H1 (cell line): ENCODE measurements at regions not wholly inside any gene's neighbourhood (a gene's known extent, or its start where the extent isn't known, plus 50 kb on each side); places are given as distances from the start of the nearest gene placed in this dataset.

Experiments
- CTCF ChIA-PET: fragments of 300-600 bp; sonication (Branson Sonifier 250); formaldehyde crosslinking; loops from one replicate; lab custom pipeline; 2021; ENCODE audit not compliant: partially characterized antibody; lab: Charles Lee
- POLR2A ChIA-PET: fragments of 300-600 bp; sonication (Branson Sonifier 250); formaldehyde crosslinking; loops from one replicate; lab custom pipeline; 2021; ENCODE audit warnings: inconsistent platforms; ENCODE audit not compliant: partially characterized antibody; lab: Charles Lee
- DNase-seq, 2 experiments: peaks; one replicate each; pipeline versions ENCODE4 v3.0.0 to v3.0.0-alpha.2; 2010 to 2022; ENCODE audit warnings: low spot score in 2 of 2, low read depth in 1 of 2, mixed read lengths in 1 of 2
- FAIRE-seq: peaks from 2 replicates; lab custom pipeline; 2011; peaks lifted over from hg19 to GRCh38; lab: Jason Lieb, UNC
- H2AFZ ChIP-seq: 2 replicates; pipeline ENCODE4 v1.8.1; 2012; ENCODE audit warnings: low read length, inconsistent platforms
- H2AK5ac ChIP-seq: 2 replicates; pipeline ENCODE4 v1.6.1; 2013; ENCODE audit warnings: low read depth, low read length
- H2BK120ac ChIP-seq: replicated peaks from 2 replicates; pipeline ENCODE3; 2013; ENCODE audit warnings: low read depth, low read length, inconsistent platforms
- H2BK12ac ChIP-seq: 2 replicates; pipeline ENCODE4 v1.6.1; 2013; ENCODE audit warnings: low read depth, low read length
- H2BK15ac ChIP-seq: 2 replicates; pipeline ENCODE4 v1.6.1; 2013; ENCODE audit warnings: low read length
- H2BK20ac ChIP-seq: 2 replicates; pipeline ENCODE4 v1.6.1; 2013; ENCODE audit warnings: low read length
- H2BK5ac ChIP-seq: 2 replicates; pipeline ENCODE4 v1.6.1; 2013; ENCODE audit warnings: low read depth, low read length
- H3K14ac ChIP-seq: 2 replicates; pipeline ENCODE4 v1.6.1; 2013; ENCODE audit warnings: inconsistent platforms; ENCODE audit not compliant: insufficient read length
- H3K18ac ChIP-seq: 2 replicates; pipeline ENCODE4 v1.6.1; 2013; ENCODE audit warnings: low read length; ENCODE audit errors: extremely low read depth
- H3K23ac ChIP-seq: 2 replicates; pipeline ENCODE4 v1.6.1; 2013; ENCODE audit warnings: inconsistent platforms; ENCODE audit not compliant: insufficient read length
- H3K23me2 ChIP-seq: 2 replicates; pipeline ENCODE4 v1.6.1; 2013; ENCODE audit warnings: low read depth, low read length
- H3K27ac ChIP-seq: 2 replicates; pipeline ENCODE4 v1.6.1; 2011; ENCODE audit warnings: low read depth, low read length, inconsistent platforms
- H3K27me3 ChIP-seq, 4 experiments: replicated peaks in 1 of 4; 1 replicate in 1 of 4; 2 replicates in 3 of 4; pipeline versions ENCODE4 v1.6.1 to v1.8.1; 2011 to 2013; ENCODE audit warnings: low read length in 3 of 4, mild to moderate bottlenecking in 3 of 4, inconsistent platforms in 2 of 4, mixed read lengths in 2 of 4, moderate library complexity in 1 of 4; ENCODE audit not compliant: control insufficient read depth in 3 of 4, insufficient read depth in 3 of 4; ENCODE audit errors: extremely low read depth in 1 of 4
- H3K36me3 ChIP-seq, 4 experiments: 2 replicates each; pipeline versions ENCODE4 v1.6.1 to v1.8.1; 2011 to 2013; ENCODE audit warnings: mild to moderate bottlenecking in 4 of 4, low read length in 3 of 4, moderate library complexity in 2 of 4, control low read depth in 1 of 4, inconsistent platforms in 1 of 4; ENCODE audit not compliant: insufficient read depth in 4 of 4, control insufficient read depth in 2 of 4
- H3K4ac ChIP-seq: replicated peaks from 2 replicates; pipeline ENCODE3; 2013; ENCODE audit warnings: low read length, low read depth, mixed read lengths, inconsistent platforms; ENCODE audit not compliant: insufficient read length
- H3K4me1 ChIP-seq, 4 experiments: replicated peaks in 1 of 4; 1 replicate in 1 of 4; 2 replicates in 3 of 4; pipeline versions ENCODE4 v1.6.1 to v1.8.1; 2011 to 2013; ENCODE audit warnings: low read length in 3 of 4, inconsistent platforms in 2 of 4, mixed read lengths in 1 of 4; ENCODE audit not compliant: insufficient read depth in 4 of 4, control insufficient read depth in 3 of 4
- H3K4me2 ChIP-seq, 2 experiments: 2 replicates each; pipeline versions ENCODE4 v1.6.1 to v1.8.1; 2011 to 2013; ENCODE audit warnings: low read depth in 2 of 2, low read length in 2 of 2, control low read depth in 1 of 2, inconsistent platforms in 1 of 2, mild to moderate bottlenecking in 1 of 2; ENCODE audit not compliant: insufficient read depth in 1 of 2
- H3K4me3 ChIP-seq, 4 experiments: fragments of 200-600, 300-600 bp in 1 of 4; sonication (generic), shearing (Covaris generic), sonication (Bioruptor Twin) in 1 of 4; 2 replicates each; pipeline versions ENCODE4 v1.5.1 to v1.8.1; 2011 to 2016; ENCODE audit warnings: low read length in 4 of 4, low read depth in 3 of 4, control low read depth in 2 of 4, inconsistent platforms in 2 of 4, mild to moderate bottlenecking in 2 of 4, mixed read lengths in 1 of 4, moderate library complexity in 1 of 4; ENCODE audit not compliant: insufficient read depth in 2 of 4; ENCODE audit errors: extremely low read depth in 1 of 4
- H3K56ac ChIP-seq: replicated peaks from 2 replicates; pipeline ENCODE3; 2013; ENCODE audit warnings: low read depth, mild to moderate bottlenecking, mixed read lengths, low read length, inconsistent platforms; ENCODE audit not compliant: insufficient read length
- H3K79me1 ChIP-seq: 2 replicates; pipeline ENCODE4 v1.6.1; 2013; ENCODE audit warnings: low read depth, low read length, control low read depth
- H3K79me2 ChIP-seq, 2 experiments: 2 replicates each; pipeline versions ENCODE4 v1.6.1 to v1.8.1; 2012 to 2013; ENCODE audit warnings: low read length in 2 of 2, mild to moderate bottlenecking in 2 of 2, inconsistent platforms in 1 of 2; ENCODE audit not compliant: insufficient read depth in 2 of 2, control insufficient read depth in 1 of 2
- H3K9ac ChIP-seq, 4 experiments: replicated peaks in 1 of 4; 1 replicate in 1 of 4; 2 replicates in 3 of 4; pipeline versions ENCODE4 v1.6.1 to v1.8.1; 2011 to 2013; ENCODE audit warnings: low read depth in 3 of 4, low read length in 3 of 4, control low read depth in 2 of 4, mild to moderate bottlenecking in 2 of 4, moderate library complexity in 2 of 4, inconsistent platforms in 1 of 4; ENCODE audit errors: extremely low read depth in 1 of 4
- H3K9me3 ChIP-seq, 2 experiments: 2 replicates each; pipeline versions ENCODE4 v1.6.1 to v1.8.1; 2012 to 2013; ENCODE audit warnings: mild to moderate bottlenecking in 2 of 2, moderate library complexity in 2 of 2, control low read depth in 1 of 2, inconsistent platforms in 1 of 2, low read depth in 1 of 2, low read length in 1 of 2, mixed read lengths in 1 of 2; ENCODE audit not compliant: insufficient read depth in 2 of 2
- H4K20me1 ChIP-seq, 2 experiments: replicated peaks in 1 of 2; 2 replicates each; pipeline versions ENCODE3 to v1.8.1; 2011 to 2013; ENCODE audit warnings: inconsistent platforms in 2 of 2, low read length in 2 of 2, mild to moderate bottlenecking in 1 of 2; ENCODE audit not compliant: insufficient read depth in 2 of 2, control insufficient read depth in 1 of 2
- H4K5ac ChIP-seq: 2 replicates; pipeline ENCODE4 v1.6.1; 2013; ENCODE audit warnings: low read length, low read depth, mixed read lengths, inconsistent platforms; ENCODE audit not compliant: insufficient read length
- H4K8ac ChIP-seq: 2 replicates; pipeline ENCODE4 v1.8.0; 2013; ENCODE audit warnings: mild to moderate bottlenecking, moderate library complexity, low read length, inconsistent platforms; ENCODE audit not compliant: insufficient read depth; ENCODE audit errors: extremely low read depth
- H4K91ac ChIP-seq: replicated peaks from 2 replicates; pipeline ENCODE3; 2013; ENCODE audit warnings: low read length, mixed read lengths, inconsistent platforms; ENCODE audit not compliant: insufficient read length
- SP1 ChIP-seq: IDR thresholded peaks from 2 replicates; pipeline ENCODE4 v1.6.1; 2011; ENCODE audit warnings: low read depth, low read length
- WGBS, 2 experiments: shearing (Covaris generic) in 1 of 2; methylation state at CpG; one replicate each; pipeline versions ENCODE4 v1.1.6 to v1.1.7; 2013 to 2015; ENCODE audit warnings: low lambda C conversion rate in 2 of 2, mixed read lengths in 2 of 2, inconsistent platforms in 1 of 2, low coverage in 1 of 2, missing lambda C conversion rate in 1 of 2; ENCODE audit not compliant: insufficient replicate concordance in 2 of 2, insufficient coverage in 1 of 2, insufficient read length in 1 of 2; ENCODE audit errors: extremely low coverage in 1 of 2, missing lambda C conversion rate in 1 of 2; 5-methylcytosine and 5-hydroxymethylcytosine counted together

DNA sequence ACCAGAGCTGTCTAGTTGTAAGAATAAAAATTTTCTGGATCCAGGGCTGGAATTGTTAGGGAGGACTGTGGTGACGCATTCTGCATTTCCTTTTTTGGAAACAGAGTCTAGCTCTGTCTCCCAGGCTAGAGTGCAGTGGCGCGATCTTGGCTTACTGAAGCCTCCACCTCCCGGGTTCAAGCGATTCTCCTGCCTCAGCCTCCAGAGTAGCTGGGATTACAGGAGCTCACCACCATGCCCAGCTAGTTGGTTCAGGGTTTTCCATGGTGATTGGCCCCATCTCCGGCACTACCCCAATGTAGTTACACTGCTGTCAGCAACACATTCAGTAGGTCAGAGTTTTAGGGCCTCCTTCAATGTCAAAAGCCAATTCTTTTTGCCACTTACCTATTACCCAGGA lies 58.6 kb upstream of the RNF152 start:
- no peak for DNase-seq
- Histone ChIP-seq H2BK20ac (no peak overlapping the region), H3K27ac (no peak overlapping the region), H3K14ac (no peak overlapping the region), H3K27me3 (no peaks in the 10 kb centered on the region), H2BK12ac (no peak overlapping the region), H3K18ac (no peak overlapping the region), H3K9me3 (no peaks in the 10 kb centered on the region), H3K79me2 (no peaks in the 10 kb centered on the region), H3K36me3 (no peaks in the 10 kb centered on the region), H3K4me3 (no peak overlapping the region), H4K91ac (no peak overlapping the region), H3K23ac (no peak overlapping the region), H3K4me1 (peaks cover 0 to 7% (median 6%) of the 10 kb centered on the region in 4 experiments; a peak in 3 of 7 replicates), H4K5ac (no peak overlapping the region), H3K23me2 (no peaks in the 10 kb centered on the region), H3K9ac (no peak overlapping the region), H2AK5ac (no peak overlapping the region), H4K20me1 (no peaks in the 10 kb centered on the region), H3K79me1 (no peaks in the 10 kb centered on the region), H3K4me2 (no peak overlapping the region), H2BK120ac (no peak overlapping the region), H3K4ac (no peak overlapping the region), H3K56ac (no peak overlapping the region), H2BK5ac (no peak overlapping the region), H4K8ac (no peak overlapping the region; the same call in 1 of the 2 replicates), H2BK15ac (no peak overlapping the region), H2AFZ (no peak overlapping the region)
- ChIA-PET POLR2A (no interaction called here), CTCF (interaction anchor here (2.6 kb wide), 1 partner anchor 50 kb away, joined by 7 read pairs; no protein-coding TSS in a partner anchor)
- TF ChIP-seq SP1, result no peak
- FAIRE-seq, result no peak
- 87% methylated on average over 6 of the region's 6 CpGs; no CpG with 5 or more reads in 1 of the 2 experiments for WGBS, 2 experiments
